T-helper 2 cell (primary cell): ENCODE measurements at regions not wholly inside any gene's neighbourhood (a gene's known extent, or its start where the extent isn't known, plus 50 kb on each side); places are given as distances from the start of the nearest gene placed in this dataset.
"Not testable (repeated sequence)": the region's sequence is repeated elsewhere in the genome, so short reads cannot be mapped to it uniquely, and the experiment has no call there.

Experiments
- DNase-seq, 5 experiments: peaks; one replicate each; pipeline versions ENCODE4 v3.0.0 to v3.0.0-alpha.2; 2012 to 2022

- no peak for DNase-seq
Observed at GRCh38 chr10:34957531-34957930, 132.6 kb downstream of the CUL2 start.

- DNase-seq: no peak
Observed at GRCh38 chr10:34956756-34957155, 133.4 kb downstream of the CUL2 start.

DNA sequence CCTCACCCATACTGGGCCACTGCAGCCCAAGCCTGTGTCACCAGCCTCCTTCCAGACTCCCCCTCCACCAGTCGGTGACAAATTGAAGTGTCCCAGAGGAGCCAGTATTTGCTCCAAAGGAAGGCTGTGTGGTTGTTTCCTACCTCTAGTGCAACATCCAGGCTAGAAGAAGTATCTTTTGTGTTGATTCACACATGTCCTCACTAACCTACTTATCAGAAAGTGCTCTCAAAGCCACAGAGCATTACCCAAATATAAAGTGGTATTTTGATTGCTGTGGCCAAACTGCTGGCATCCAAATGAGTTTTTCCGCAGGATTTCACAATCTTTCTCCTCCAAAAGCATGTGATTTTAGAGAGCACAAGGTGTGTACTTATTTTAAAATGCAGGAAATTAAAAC lies 134.8 kb downstream of the CUL2 start:
- DNase-seq: no peak

DNA sequence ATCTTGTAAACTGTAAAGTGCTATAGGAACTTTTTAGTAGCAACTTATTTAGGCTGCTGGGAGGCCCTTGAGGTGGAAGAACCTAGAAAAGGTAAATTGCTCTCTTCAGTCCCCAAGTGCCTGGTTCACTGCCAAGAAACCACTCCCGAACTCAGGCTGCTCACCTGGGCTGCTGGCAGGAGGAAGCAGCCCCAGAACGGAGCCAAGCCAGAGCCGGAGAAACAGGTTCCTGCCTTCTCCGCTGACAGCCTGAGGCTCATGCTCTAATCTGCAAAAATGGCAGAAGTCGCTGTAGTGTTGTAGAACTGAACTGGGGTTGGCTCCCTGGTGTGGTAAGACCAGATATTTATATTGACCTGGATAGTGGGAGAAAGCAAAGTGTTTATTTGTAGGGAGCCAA lies 136.0 kb downstream of the CUL2 start:
- DNase-seq: no peak

DNA sequence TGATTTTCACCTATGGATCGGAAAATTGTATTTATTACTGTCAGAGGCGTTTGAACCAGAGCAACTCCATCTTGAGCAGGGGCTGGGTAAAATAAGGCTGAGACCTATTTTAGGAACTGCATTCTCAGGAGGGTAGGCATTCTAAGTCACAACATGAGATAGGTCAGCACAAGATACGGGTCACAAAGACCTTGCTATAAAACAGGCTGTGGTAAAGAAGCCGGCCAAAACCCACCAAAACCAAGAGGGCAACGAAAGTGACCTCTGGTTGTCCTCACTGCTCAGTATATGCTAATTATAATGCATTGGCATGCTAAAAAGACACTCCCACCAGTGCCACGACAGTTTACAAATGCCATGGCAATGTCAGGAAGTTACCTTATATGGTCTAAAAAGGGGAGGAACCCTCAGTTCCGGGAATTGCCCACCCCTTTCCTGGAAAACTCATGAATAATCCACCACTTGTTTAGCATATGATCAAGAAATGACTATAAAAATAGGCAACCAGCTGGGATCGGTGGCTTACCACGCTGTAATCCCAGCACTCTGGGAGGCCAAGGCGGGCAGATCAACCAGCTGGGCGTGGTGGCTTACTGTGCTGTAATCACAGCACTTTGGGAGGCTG lies 136.3 kb upstream of the PARD3 start:
- peak in 1 of 5 experiments; percentile 14 for DNase-seq

DNA sequence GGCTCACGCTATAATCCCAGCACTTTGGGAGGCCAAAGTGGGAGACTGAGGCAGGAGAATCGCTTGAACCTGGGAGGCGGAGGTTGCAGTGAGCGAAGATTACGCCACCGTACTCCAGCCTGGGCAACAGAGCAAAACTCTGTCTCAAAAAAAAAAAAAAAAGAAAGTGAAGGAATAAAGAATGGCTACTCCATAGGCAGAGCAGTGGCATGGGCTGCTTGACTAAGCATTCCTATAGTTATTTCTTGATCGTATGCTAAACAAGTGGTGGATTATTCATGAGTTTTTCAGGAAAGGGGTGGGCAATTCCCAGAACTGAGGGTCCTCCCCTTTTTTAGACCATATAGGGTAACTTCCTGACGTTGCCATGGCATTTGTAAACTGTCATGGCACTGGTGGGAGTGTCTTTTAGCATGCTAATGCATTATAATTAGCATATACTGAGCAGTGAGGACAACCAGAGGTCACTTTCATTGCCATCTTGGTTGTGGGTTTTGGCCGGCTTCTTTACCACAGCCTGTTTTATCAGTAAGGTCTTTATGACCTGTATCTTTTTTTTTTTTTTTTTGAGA lies 130.9 kb upstream of the PARD3 start:
- not testable (repeated sequence) for DNase-seq

DNA sequence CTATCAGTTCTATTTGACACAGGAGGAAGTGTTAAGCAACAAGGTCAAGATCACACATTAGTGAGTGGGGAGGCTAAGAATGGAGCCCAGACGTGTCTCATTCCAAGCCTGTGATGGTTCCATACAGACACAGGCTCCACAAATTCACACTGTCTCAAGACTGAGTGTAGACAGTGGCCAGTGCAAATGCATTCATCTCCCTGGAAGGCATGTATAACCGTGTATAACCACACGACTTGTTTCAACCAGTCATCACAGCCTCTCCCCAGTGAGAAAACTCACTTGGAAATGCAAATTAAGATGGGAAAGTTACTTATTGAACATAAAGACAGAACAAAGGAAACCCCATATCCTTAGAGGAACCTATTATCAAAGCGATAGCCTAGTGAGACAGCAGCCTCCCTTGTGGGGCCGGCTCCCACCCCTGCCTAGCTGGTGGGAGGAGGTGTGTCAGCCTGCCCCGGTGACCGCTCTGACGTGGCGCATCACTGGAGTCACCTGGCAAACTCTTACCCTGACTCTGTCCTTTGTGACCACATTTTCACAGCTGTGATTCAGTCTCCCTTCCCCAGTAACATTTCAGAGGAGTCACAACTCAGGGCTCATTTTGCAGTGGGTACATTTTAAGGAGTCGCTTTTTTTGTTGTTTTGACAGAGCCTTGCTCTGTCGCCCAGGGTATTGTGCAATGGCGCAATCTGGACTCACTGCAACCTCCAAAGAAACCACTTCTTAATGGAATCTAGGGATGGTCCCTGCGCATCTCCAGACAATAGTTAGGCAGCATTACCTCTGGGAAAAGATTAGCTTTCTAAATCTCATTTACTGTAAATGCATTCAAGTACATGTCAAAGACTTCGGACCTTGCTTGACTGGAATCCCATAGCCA lies 126.6 kb upstream of the PARD3 start:
- DNase-seq: no peak

- no peak for DNase-seq
Observed at GRCh38 chr10:34940436-34940835, 125.3 kb upstream of the PARD3 start.

GRCh38 chr10:34938399-34938670 lies 123.2 kb upstream of the PARD3 start:
- no peak for DNase-seq

GRCh38 chr10:34937643-34938398 lies 122.7 kb upstream of the PARD3 start:
- not testable (repeated sequence) for DNase-seq

DNA sequence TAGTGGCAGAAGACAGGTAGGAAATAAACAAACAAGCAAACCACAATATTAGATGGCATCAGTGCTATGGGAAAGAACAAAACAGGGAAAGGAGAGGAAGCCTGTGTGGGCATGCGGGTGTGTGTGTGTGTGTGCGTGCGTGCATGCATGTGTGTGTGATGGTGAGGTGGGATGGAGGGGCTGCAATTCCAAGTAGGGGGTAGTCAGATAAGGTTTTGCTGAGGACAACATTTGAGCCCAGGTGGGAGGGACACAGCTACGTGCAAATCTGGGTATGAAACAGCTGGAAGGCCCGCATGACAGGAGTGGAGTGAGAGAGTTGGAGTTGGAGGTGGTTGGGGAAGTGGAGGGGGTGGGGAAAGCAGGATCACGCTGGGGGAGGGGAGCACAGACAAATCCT lies 121.0 kb upstream of the PARD3 start:
- DNase-seq: no peak

GRCh38 chr10:34933676-34934075 lies 118.6 kb upstream of the PARD3 start:
- no peak for DNase-seq

GRCh38 chr10:34932235-34932634 lies 117.1 kb upstream of the PARD3 start:
- no peak for DNase-seq

DNA sequence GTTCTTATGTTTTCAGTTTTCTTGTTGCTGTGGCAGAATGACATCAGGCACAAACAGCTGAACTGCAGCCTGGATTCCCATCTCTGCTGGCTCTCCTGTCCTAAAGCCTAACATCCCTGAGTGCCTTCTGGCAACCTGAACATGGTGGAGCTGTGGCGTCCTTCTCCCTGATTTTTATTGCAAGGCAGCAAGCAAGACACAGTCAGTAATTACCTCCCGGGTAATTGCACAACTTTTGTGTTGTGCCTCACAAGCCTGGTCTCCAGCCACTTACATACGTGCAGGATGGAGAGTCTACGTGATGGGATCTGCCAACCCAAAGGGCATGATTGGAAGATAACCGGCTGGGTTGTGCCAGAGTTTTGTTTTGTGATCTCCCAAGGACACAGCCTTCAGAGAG lies 116.1 kb upstream of the PARD3 start:
- no peak for DNase-seq

GRCh38 chr10:34922138-34922537 lies 107.0 kb upstream of the PARD3 start:
- no peak for DNase-seq

- no peak for DNase-seq
Observed at GRCh38 chr10:34920578-34920977, 105.5 kb upstream of the PARD3 start.

DNA sequence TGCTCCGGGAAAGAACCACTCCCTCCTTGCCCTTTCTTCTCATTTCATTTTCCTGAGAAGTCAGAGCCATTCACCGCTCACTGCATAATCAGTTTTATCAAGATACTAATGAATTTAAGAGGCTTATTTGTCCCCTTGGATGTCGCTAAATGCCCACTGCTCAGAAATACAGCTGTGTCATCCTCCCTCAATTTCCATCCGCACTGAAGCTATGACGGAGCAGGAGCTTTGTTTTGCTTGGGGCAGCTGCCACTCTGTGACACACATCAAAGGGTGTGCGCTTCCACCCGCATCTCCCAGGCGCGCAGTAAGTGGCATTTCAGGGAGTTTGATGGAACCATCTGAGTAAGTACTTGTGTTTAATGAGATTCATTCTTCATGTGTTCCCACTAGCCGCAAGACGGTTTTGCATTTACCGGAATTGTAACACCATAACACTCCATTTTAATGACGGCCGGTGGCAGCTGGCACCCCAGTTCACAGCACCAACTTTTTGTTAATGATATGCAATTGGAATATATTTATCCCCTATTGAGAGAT lies 103.8 kb upstream of the PARD3 start:
- DNase-seq: no peak

DNA sequence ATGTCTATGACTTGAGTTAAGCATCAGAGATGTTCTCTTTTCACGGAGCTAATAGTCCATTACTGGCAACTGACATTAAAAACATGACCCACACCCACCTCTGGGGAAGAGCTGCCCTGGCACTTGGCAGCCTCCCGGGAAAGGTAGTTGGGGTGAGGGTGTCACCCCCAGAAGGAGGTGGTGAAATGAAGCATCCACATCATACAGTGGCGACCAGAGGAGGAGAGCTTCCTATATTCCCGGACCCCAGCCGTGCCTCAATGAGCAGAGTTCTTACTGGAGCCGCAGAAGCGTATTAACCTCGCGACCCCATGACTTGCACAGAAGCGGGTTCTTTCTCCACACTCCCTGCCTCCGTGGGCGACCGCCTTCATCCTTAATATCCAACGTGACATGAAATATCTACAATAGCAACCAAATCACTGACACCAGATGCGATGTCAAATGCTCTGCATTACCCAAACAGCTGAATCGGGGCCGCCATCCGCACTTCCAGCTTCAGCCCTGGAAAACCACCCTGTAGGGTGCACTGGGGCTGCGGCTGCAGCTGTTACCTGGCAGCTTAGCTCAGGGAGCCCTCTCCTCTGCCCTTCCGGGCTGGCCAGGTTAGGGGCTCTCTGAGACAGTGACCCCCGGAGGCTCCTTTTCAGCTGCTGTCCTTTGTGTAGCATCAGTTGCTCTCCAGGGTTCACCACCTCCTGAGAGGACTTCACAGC lies 103.1 kb upstream of the PARD3 start:
- DNase-seq: no peak

GRCh38 chr10:34916314-34916713 lies 101.2 kb upstream of the PARD3 start:
- no peak for DNase-seq

GRCh38 chr10:34912771-34913170 lies 97.7 kb upstream of the PARD3 start:
- DNase-seq: no peak

GRCh38 chr10:34911661-34912205 lies 96.6 kb upstream of the PARD3 start:
- no peak for DNase-seq

- DNase-seq: no peak
Observed at GRCh38 chr10:34908481-34908880, 93.4 kb upstream of the PARD3 start.
